ENCODE measurements at regions not wholly inside any gene's neighbourhood (a gene's known extent, or its start where the extent isn't known, plus 50 kb on each side); places are given as distances from the start of the nearest gene placed in this dataset.

GRCh38 chr2:34070196-34070595, 471.1 kb upstream of the FAM98A start:
- CTCF ChIA-PET: no interaction called here
- Mint-ChIP-seq H3K4me1 (no peaks in the 10 kb centered on the region), H3K9me3 (peaks cover 41% of the 10 kb centered on the region), H3K27me3 (ENCODE audit: low read depth) (no peaks in the 10 kb centered on the region; the same call in 1 of the 2 replicates), H3K36me3 (peaks cover 11% of the 10 kb centered on the region), H3K4me3 (no peak overlapping the region), H3K27ac (no peak overlapping the region)
- no peak for ATAC-seq
- POLR2A ChIA-PET: no interaction called here
- TF ChIP-seq NFE2L1 (CRISPR knock-in tag; IDR thresholded peaks at IDR 0.05) (no peak), USF1 (CRISPR knock-in tag; IDR thresholded peaks at IDR 0.05) (no peak), TP53 (CRISPR knock-in tag; IDR thresholded peaks at IDR 0.05) (no peak), MYBL2 (CRISPR knock-in tag; IDR thresholded peaks at IDR 0.05) (no peak), HMGA2 (CRISPR knock-in tag; IDR thresholded peaks at IDR 0.05) (no peak), NR3C1 (CRISPR knock-in tag; conservative IDR thresholded peaks at IDR 0.05; ENCODE audit: low read depth) (no peak), IRF2 (CRISPR knock-in tag; IDR thresholded peaks at IDR 0.05; ENCODE audit: borderline replicate concordance, low read depth) (no peak), E2F4 (CRISPR knock-in tag; IDR thresholded peaks at IDR 0.05; ENCODE audit: borderline replicate concordance, low read depth) (no peak), CREM (CRISPR knock-in tag; IDR thresholded peaks at IDR 0.05) (no peak), ZNF138 (CRISPR knock-in tag; conservative IDR thresholded peaks at IDR 0.05) (no peak), NFATC4 (CRISPR knock-in tag; IDR thresholded peaks at IDR 0.05) (no peak), ZNF396 (CRISPR knock-in tag; IDR thresholded peaks at IDR 0.05; ENCODE audit: borderline replicate concordance) (no peak), ZNF532 (CRISPR knock-in tag; IDR thresholded peaks at IDR 0.05; ENCODE audit: borderline replicate concordance) (no peak), IRF1 (CRISPR knock-in tag; IDR thresholded peaks at IDR 0.05) (no peak), SMAD4 (CRISPR knock-in tag; IDR thresholded peaks at IDR 0.05) (no peak), ZNF219 (CRISPR knock-in tag; IDR thresholded peaks at IDR 0.05; ENCODE audit: borderline replicate concordance) (no peak)
- no peak for DNase-seq (ENCODE audit: low spot score)

GRCh38 chr2:34069604-34070003, 470.5 kb upstream of the FAM98A start:
- H3K4me3 Mint-ChIP-seq: no peak overlapping the region
- no peaks in the 10 kb centered on the region; the same call in 1 of the 2 replicates for H3K27me3 Mint-ChIP-seq (ENCODE audit: low read depth)
- CTCF ChIA-PET: no interaction called here
- H3K27ac Mint-ChIP-seq: no peak overlapping the region
- peaks cover 38% of the 10 kb centered on the region for H3K9me3 Mint-ChIP-seq
- H3K4me1 Mint-ChIP-seq: no peaks in the 10 kb centered on the region
- peaks cover 11% of the 10 kb centered on the region for H3K36me3 Mint-ChIP-seq
- POLR2A ChIA-PET: no interaction called here
- ATAC-seq (no peak), DNase-seq (ENCODE audit: low spot score) (no peak)
- TF ChIP-seq STAT6 (CRISPR knock-in tag; conservative IDR thresholded peaks at IDR 0.05; ENCODE audit: low read depth) (no peak), ZSCAN18 (CRISPR knock-in tag; IDR thresholded peaks at IDR 0.05) (no peak), NFE2L1 (CRISPR knock-in tag; IDR thresholded peaks at IDR 0.05) (no peak), TEAD1 (CRISPR knock-in tag; IDR thresholded peaks at IDR 0.05) (no peak), ZNF425 (CRISPR knock-in tag; conservative IDR thresholded peaks at IDR 0.05) (no peak), ZNF138 (CRISPR knock-in tag; conservative IDR thresholded peaks at IDR 0.05) (no peak), HMGA2 (CRISPR knock-in tag; IDR thresholded peaks at IDR 0.05) (no peak), ZBTB43 (CRISPR knock-in tag; IDR thresholded peaks at IDR 0.05) (no peak), ZNF121 (CRISPR knock-in tag; IDR thresholded peaks at IDR 0.05) (no peak)

All from WTC11 (cell line).